Neuronal stem cell (in vitro differentiated cells): ENCODE measurements at regions not wholly inside any gene's neighbourhood (a gene's known extent, or its start where the extent isn't known, plus 50 kb on each side); places are given as distances from the start of the nearest gene placed in this dataset.

Source experiments
- DNase-seq: peaks from one replicate; pipeline ENCODE4 v3.0.0-alpha.2; 2013; ENCODE audit warnings: low spot score
- H2AFZ ChIP-seq: one replicate; pipeline ENCODE4 v1.6.1; 2013; ENCODE audit warnings: mild to moderate bottlenecking, low read length, inconsistent platforms
- H2AK5ac ChIP-seq: 2 replicates; pipeline ENCODE4 v1.6.1; 2013; ENCODE audit warnings: low read depth, mild to moderate bottlenecking, inconsistent platforms, low read length, moderate library complexity, mixed read lengths
- H2BK120ac ChIP-seq: 2 replicates; pipeline ENCODE4 v1.6.1; 2013; ENCODE audit warnings: low read depth, mild to moderate bottlenecking, inconsistent platforms, low read length, moderate library complexity, mixed read lengths
- H2BK12ac ChIP-seq: one replicate; pipeline ENCODE4 v1.6.1; 2013; ENCODE audit warnings: low read length, inconsistent platforms
- H2BK15ac ChIP-seq: 2 replicates; pipeline ENCODE4 v1.6.1; 2013; ENCODE audit warnings: mild to moderate bottlenecking, low read length, inconsistent platforms, mixed read lengths
- H2BK5ac ChIP-seq: one replicate; pipeline ENCODE4 v1.6.1; 2013; ENCODE audit warnings: inconsistent platforms, mild to moderate bottlenecking, low read length, moderate library complexity
- H3K14ac ChIP-seq: one replicate; pipeline ENCODE4 v1.6.1; 2013; ENCODE audit warnings: low read length, inconsistent platforms
- H3K18ac ChIP-seq: 2 replicates; pipeline ENCODE4 v1.6.1; 2013; ENCODE audit warnings: low read length, inconsistent platforms
- H3K23ac ChIP-seq: 2 replicates; pipeline ENCODE4 v1.6.1; 2013; ENCODE audit warnings: low read depth, mild to moderate bottlenecking, mixed read lengths, low read length, inconsistent platforms; ENCODE audit not compliant: poor library complexity
- H3K27ac ChIP-seq: replicated peaks from 3 replicates; pipeline ENCODE4 v1.5.1; 2013; ENCODE audit warnings: low read length, inconsistent platforms
- H3K27me3 ChIP-seq, 3 experiments: 2 replicates each; pipeline ENCODE4 v1.6.1; 2013; ENCODE audit warnings: low read length in 3 of 3, mild to moderate bottlenecking in 2 of 3, inconsistent platforms in 1 of 3, low read depth in 1 of 3, mixed read lengths in 1 of 3, moderate library complexity in 1 of 3; ENCODE audit not compliant: control insufficient read depth in 3 of 3, insufficient read depth in 3 of 3
- H3K36me3 ChIP-seq, 2 donors: replicated peaks in 1 of 2; 2 replicates each; pipeline ENCODE4 v1.6.1; 2013; ENCODE audit warnings: low read length in 2 of 2; ENCODE audit not compliant: control insufficient read depth in 2 of 2, insufficient read depth in 2 of 2
- H3K4ac ChIP-seq: 2 replicates; pipeline ENCODE4 v1.6.1; 2013; ENCODE audit warnings: inconsistent platforms, mild to moderate bottlenecking, low read length, moderate library complexity
- H3K4me1 ChIP-seq, 2 donors: 1 replicate in 1 of 2; 2 replicates in 1 of 2; pipeline ENCODE4 v1.6.1; 2013; ENCODE audit warnings: low read length in 2 of 2, low read depth in 1 of 2; ENCODE audit not compliant: control insufficient read depth in 2 of 2, insufficient read depth in 1 of 2
- H3K4me2 ChIP-seq: one replicate; pipeline ENCODE4 v1.6.1; 2013; ENCODE audit warnings: mild to moderate bottlenecking, low read length, inconsistent platforms; ENCODE audit not compliant: insufficient read depth, poor library complexity, severe bottlenecking
- H3K4me3 ChIP-seq, 2 donors: 2 replicates each; pipeline ENCODE4 v1.5.1; 2013; ENCODE audit warnings: low read length in 2 of 2, mild to moderate bottlenecking in 2 of 2, inconsistent platforms in 1 of 2, moderate library complexity in 1 of 2
- H3K79me1 ChIP-seq: one replicate; pipeline ENCODE4 v1.6.1; 2013; ENCODE audit warnings: low read depth, mild to moderate bottlenecking, inconsistent platforms, low read length, moderate library complexity
- H3K9ac ChIP-seq: one replicate; pipeline ENCODE4 v1.6.1; 2013; ENCODE audit warnings: mild to moderate bottlenecking, low read depth, low read length, inconsistent platforms; ENCODE audit not compliant: poor library complexity
- H3K9me3 ChIP-seq, 2 donors: replicated peaks in 1 of 2; 2 replicates each; pipeline versions ENCODE3 to v1.6.1; 2013; ENCODE audit warnings: low read length in 2 of 2, mild to moderate bottlenecking in 2 of 2, inconsistent platforms in 1 of 2, low read depth in 1 of 2, mixed read lengths in 1 of 2, moderate library complexity in 1 of 2; ENCODE audit not compliant: control insufficient read depth in 2 of 2, insufficient read depth in 1 of 2
- H4K8ac ChIP-seq: one replicate; pipeline ENCODE4 v1.6.1; 2013; ENCODE audit warnings: low read depth, mild to moderate bottlenecking, inconsistent platforms, low read length, moderate library complexity
- H4K91ac ChIP-seq: one replicate; pipeline ENCODE4 v1.6.1; 2013; ENCODE audit warnings: low read length, low read depth, mild to moderate bottlenecking, inconsistent platforms; ENCODE audit not compliant: poor library complexity
- WGBS, 2 donors: extraction: QIAGEN DNeasy Blood & Tissue Kit; methylation state at CpG; one replicate each; pipeline ENCODE4 v1.1.7; 2013; ENCODE audit warnings: missing lambda C conversion rate in 2 of 2, mixed read lengths in 1 of 2; ENCODE audit not compliant: insufficient read length in 2 of 2, insufficient replicate concordance in 1 of 2; ENCODE audit errors: extremely low coverage in 2 of 2; 5-methylcytosine and 5-hydroxymethylcytosine counted together

- H3K14ac ChIP-seq = no peak overlapping the region
- no peak overlapping the region for H3K23ac ChIP-seq
- H2BK12ac ChIP-seq = no peak overlapping the region
- no CpG with 5 or more reads among the region's 15 CpGs for WGBS, 2 donors
- no peak overlapping the region for H2BK15ac ChIP-seq
- H2BK120ac ChIP-seq = no peak overlapping the region
- no peaks in the 10 kb centered on the region for H3K36me3 ChIP-seq
- no peak overlapping the region for H3K27ac ChIP-seq
- no peak overlapping the region for H3K18ac ChIP-seq
- no peak for DNase-seq
- H2AFZ ChIP-seq = no peak overlapping the region
- H4K91ac ChIP-seq = no peak overlapping the region
- no peak overlapping the region for H3K4me3 ChIP-seq
- no peaks in the 10 kb centered on the region for H3K4me1 ChIP-seq
- no peak overlapping the region for H4K8ac ChIP-seq
- H3K9me3 ChIP-seq = peaks cover 0 to 16% of the 10 kb centered on the region in 2 donors
- no peak overlapping the region for H3K4me2 ChIP-seq
- H3K9ac ChIP-seq = no peak overlapping the region
- H3K4ac ChIP-seq = no peak overlapping the region
- H3K79me1 ChIP-seq = no peaks in the 10 kb centered on the region
- H3K27me3 ChIP-seq = peaks cover 0 to 2% (median 0%) of the 10 kb centered on the region in 3 experiments
- no peak overlapping the region for H2BK5ac ChIP-seq
- no peak overlapping the region for H2AK5ac ChIP-seq
These were observed 384.5 kb upstream of the SULF2 start for GRCh38 chr20:48169650-48170225.

- peak overlapping the region in 1 of 2 donors; percentile 18 for H3K4me3 ChIP-seq
- no CpG with 5 or more reads among the region's 10 CpGs for WGBS, 2 donors
- H3K79me1 ChIP-seq = no peaks in the 10 kb centered on the region
- no peak overlapping the region for H4K91ac ChIP-seq
- H3K23ac ChIP-seq = no peak overlapping the region
- H2BK12ac ChIP-seq = no peak overlapping the region
- no peak overlapping the region for H3K4ac ChIP-seq
- peaks cover 0 to 2% (median 0%) of the 10 kb centered on the region in 3 experiments for H3K27me3 ChIP-seq
- no peak overlapping the region for H2AK5ac ChIP-seq
- H3K9me3 ChIP-seq = no peaks in the 10 kb centered on the region
- H3K4me1 ChIP-seq = peaks cover 0 to 2% of the 10 kb centered on the region in 2 donors
- no peaks in the 10 kb centered on the region for H3K36me3 ChIP-seq
- H2BK5ac ChIP-seq = no peak overlapping the region
- no peak overlapping the region for H4K8ac ChIP-seq
- H3K9ac ChIP-seq = no peak overlapping the region
- no peak overlapping the region for H3K14ac ChIP-seq
- H2BK15ac ChIP-seq = no peak overlapping the region
- DNase-seq = no peak
- H3K27ac ChIP-seq = no peak overlapping the region
- H2BK120ac ChIP-seq = no peak overlapping the region
- peak overlapping the region; percentile 29 for H3K18ac ChIP-seq
- no peak overlapping the region for H2AFZ ChIP-seq
- H3K4me2 ChIP-seq = no peak overlapping the region
These were observed 381.0 kb upstream of the SULF2 start for GRCh38 chr20:48166082-48166835.

- WGBS, 2 donors = no CpG with 5 or more reads among the region's 9 CpGs
- no peak overlapping the region for H2AFZ ChIP-seq
These were observed 380.1 kb upstream of the SULF2 start for GRCh38 chr20:48165401-48165685.

GRCh38 chr20:48164566-48165400 is 379.5 kb upstream of the SULF2 start:
- Histone ChIP-seq H2BK15ac (no peak overlapping the region), H4K8ac (no peak overlapping the region), H2BK12ac (no peak overlapping the region), H3K23ac (no peak overlapping the region), H2AFZ (no peak overlapping the region), H3K27ac (no peak overlapping the region), H3K14ac (no peak overlapping the region), H3K27me3 (peaks cover 0 to 2% (median 0%) of the 10 kb centered on the region in 3 experiments), H3K4ac (no peak overlapping the region), H3K4me3 (no peak overlapping the region), H3K9ac (no peak overlapping the region), H3K4me2 (no peak overlapping the region), H2BK120ac (no peak overlapping the region), H4K91ac (no peak overlapping the region), H2BK5ac (no peak overlapping the region), H3K9me3 (no peaks in the 10 kb centered on the region), H3K4me1 (peaks cover 0 to 2% of the 10 kb centered on the region in 2 donors), H3K79me1 (no peaks in the 10 kb centered on the region), H2AK5ac (no peak overlapping the region), H3K18ac (no peak overlapping the region), H3K36me3 (no peaks in the 10 kb centered on the region)
- WGBS, 2 donors = no CpG with 5 or more reads among the region's 17 CpGs
- no peak for DNase-seq

More at GRCh38 chr20:48165401-48165685, 380.1 kb upstream of the SULF2 start:
- no peak for DNase-seq
- Histone ChIP-seq H3K27me3 (peaks cover 0 to 2% (median 0%) of the 10 kb centered on the region in 3 experiments), H2BK15ac (no peak overlapping the region), H3K4me3 (no peak overlapping the region), H3K4me1 (peaks cover 0 to 2% of the 10 kb centered on the region in 2 donors), H3K4ac (no peak overlapping the region), H2BK5ac (no peak overlapping the region), H4K91ac (no peak overlapping the region), H4K8ac (no peak overlapping the region), H3K9me3 (no peaks in the 10 kb centered on the region), H2BK120ac (no peak overlapping the region), H3K18ac (no peak overlapping the region), H3K14ac (no peak overlapping the region), H3K4me2 (no peak overlapping the region), H3K9ac (no peak overlapping the region), H3K27ac (no peak overlapping the region), H2BK12ac (no peak overlapping the region), H3K79me1 (no peaks in the 10 kb centered on the region), H2AK5ac (no peak overlapping the region), H3K36me3 (no peaks in the 10 kb centered on the region), H3K23ac (no peak overlapping the region)
